ENCODE measurements at regions not wholly inside any gene's neighbourhood (a gene's known extent, or its start where the extent isn't known, plus 50 kb on each side); places are given as distances from the start of the nearest gene placed in this dataset.

DNA sequence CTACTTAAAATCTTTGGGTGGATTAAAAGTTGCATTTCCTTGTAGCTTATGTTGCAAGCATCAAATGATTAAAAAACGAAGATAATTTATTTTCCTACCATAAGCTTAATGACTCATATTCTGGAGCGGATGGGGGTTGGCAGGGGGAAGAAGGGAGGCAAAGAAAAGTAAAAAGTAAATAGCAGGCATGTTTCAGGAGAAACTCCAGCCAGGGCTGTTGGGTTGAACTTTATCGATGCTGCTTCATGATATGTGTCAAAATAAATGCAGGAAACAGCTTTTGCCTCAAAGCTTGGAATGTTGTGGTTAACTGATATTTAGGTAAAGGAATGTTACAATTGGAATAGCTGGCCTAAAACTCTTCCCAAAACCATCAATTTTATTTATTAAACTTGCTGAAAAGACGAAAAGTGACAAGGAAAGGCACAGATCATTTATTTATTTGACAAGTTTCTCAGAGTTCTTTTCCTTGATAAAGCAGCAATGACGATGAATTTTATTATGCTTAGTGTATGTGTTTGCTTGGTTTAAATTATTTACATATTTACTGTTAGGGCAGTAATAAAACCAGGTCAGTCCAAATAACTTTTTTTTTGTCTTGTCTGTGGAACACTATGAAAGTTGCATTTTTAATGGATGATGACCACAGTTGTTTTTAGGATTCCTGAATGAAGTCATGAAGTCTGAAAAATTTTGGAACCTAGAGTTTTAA, 177.9 kb downstream of the PCSK1 start:
- DNase-seq (ENCODE audit: low read depth, low spot score) (no peak), ATAC-seq (no peak), FAIRE-seq (no peak)
- H3K9ac ChIP-seq (ENCODE audit: control insufficient read depth, insufficient read depth, low read length), result no peak overlapping the region
- WGBS (ENCODE audit: insufficient coverage, insufficient replicate concordance, low lambda C conversion rate, missing lambda C conversion rate), result 50% methylated on average over 5 of the region's 5 CpGs
- no peaks in the 10 kb centered on the region for H3K27me3 ChIP-seq (replicated peaks in 1 of 2; ENCODE audit: control insufficient read depth in 2 of 2, insufficient read depth in 2 of 2, low read length in 1 of 2)
- H3K4me1 ChIP-seq (ENCODE audit: control insufficient read depth, insufficient read depth, low read length), result no peaks in the 10 kb centered on the region; the same call in none of the 2 replicates
- SMC1A ChIA-PET (ENCODE audit: uncharacterized antibody, unreplicated experiment), result interaction anchor here (0.9 to 1.2 kb wide), 3 partner anchors 26 to 81 kb away, joined by 3 read pairs; no protein-coding TSS in a partner anchor
- no peaks in the 10 kb centered on the region for H3K36me3 ChIP-seq (ENCODE audit: control insufficient read depth in 2 of 2, insufficient read depth in 2 of 2, low read length in 1 of 2)
- H3K4me3 ChIP-seq, result no peak overlapping the region
- no peak overlapping the region for H3K27ac ChIP-seq (ENCODE audit: control insufficient read depth, insufficient read depth)
- CTCF ChIA-PET, result interaction anchor here (1.4 kb wide), 1 partner anchor 81 kb away, joined by 4 read pairs; no protein-coding TSS in a partner anchor
- H2AFZ ChIP-seq (ENCODE audit: control insufficient read depth, low read depth, low read length), result no peak overlapping the region
- H3K4me2 ChIP-seq (ENCODE audit: control insufficient read depth, insufficient read depth), result no peak overlapping the region
- H3K79me2 ChIP-seq (ENCODE audit: control insufficient read depth, insufficient read depth, low read length), result no peaks in the 10 kb centered on the region
- no peaks in the 10 kb centered on the region for H3K9me3 ChIP-seq (replicated peaks; ENCODE audit: control insufficient read depth, insufficient read depth, low read length)
- H4K20me1 ChIP-seq (ENCODE audit: control insufficient read depth, insufficient read depth), result no peaks in the 10 kb centered on the region
- in situ Hi-C loops (cut with MboI), result no loop called here
- POLR2A ChIA-PET, result no interaction called here
- intact Hi-C loops (cut with micrococcal nuclease; ENCODE audit: unreplicated experiment), result no loop called here
- BruUV-seq (replicated peaks), result no TSS peak
- RAD21 ChIA-PET (ENCODE audit: unreplicated experiment), result interaction anchor here (0.8 kb wide), 1 partner anchor 293 kb away, joined by 3 read pairs; no protein-coding TSS in a partner anchor
- TF ChIP-seq POU2F2 (IDR thresholded peaks at IDR 0.05; ENCODE audit: borderline replicate concordance, low read depth, low read length) (no peak), HDAC2 (IDR thresholded peaks at IDR 0.05) (no peak), DPF2 (IDR thresholded peaks at IDR 0.05) (no peak), IRF4 (IDR thresholded peaks at IDR 0.05; ENCODE audit: low read depth, low read length) (no peak), ZBTB4 (CRISPR knock-in tag; IDR thresholded peaks at IDR 0.05) (no peak), NR2C2 (IDR thresholded peaks at IDR 0.05; ENCODE audit: borderline replicate concordance, control insufficient read depth, insufficient read length, low read depth) (no peak), SIN3A (IDR thresholded peaks at IDR 0.05; ENCODE audit: low read depth, low read length) (no peak), GATAD2B (conservative IDR thresholded peaks at IDR 0.05; ENCODE audit: low read depth) (no peak), TAF1 (IDR thresholded peaks at IDR 0.05; ENCODE audit: borderline replicate concordance, low read depth, low read length) (no peak), E2F4 (IDR thresholded peaks at IDR 0.05; ENCODE audit: low read depth, low read length) (no peak), CHD1 (IDR thresholded peaks at IDR 0.05; ENCODE audit: low read depth, low read length) (no peak), EZH2 (IDR thresholded peaks at IDR 0.05; ENCODE audit: borderline replicate concordance, control insufficient read depth, low read depth, low read length) (no peak), MTA2 (IDR thresholded peaks at IDR 0.05; ENCODE audit: low read depth) (no peak)
- TF ChIP-seq, protein P1, sequence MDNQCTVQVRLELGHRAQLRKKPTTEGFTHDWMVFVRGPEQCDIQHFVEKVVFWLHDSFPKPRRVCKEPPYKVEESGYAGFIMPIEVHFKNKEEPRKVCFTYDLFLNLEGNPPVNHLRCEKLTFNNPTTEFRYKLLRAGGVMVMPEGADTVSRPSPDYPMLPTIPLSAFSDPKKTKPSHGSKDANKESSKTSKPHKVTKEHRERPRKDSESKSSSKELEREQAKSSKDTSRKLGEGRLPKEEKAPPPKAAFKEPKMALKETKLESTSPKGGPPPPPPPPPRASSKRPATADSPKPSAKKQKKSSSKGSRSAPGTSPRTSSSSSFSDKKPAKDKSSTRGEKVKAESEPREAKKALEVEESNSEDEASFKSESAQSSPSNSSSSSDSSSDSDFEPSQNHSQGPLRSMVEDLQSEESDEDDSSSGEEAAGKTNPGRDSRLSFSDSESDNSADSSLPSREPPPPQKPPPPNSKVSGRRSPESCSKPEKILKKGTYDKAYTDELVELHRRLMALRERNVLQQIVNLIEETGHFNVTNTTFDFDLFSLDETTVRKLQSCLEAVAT (IDR thresholded peaks at IDR 0.05), result no peak
- TF ChIP-seq, protein P2, sequence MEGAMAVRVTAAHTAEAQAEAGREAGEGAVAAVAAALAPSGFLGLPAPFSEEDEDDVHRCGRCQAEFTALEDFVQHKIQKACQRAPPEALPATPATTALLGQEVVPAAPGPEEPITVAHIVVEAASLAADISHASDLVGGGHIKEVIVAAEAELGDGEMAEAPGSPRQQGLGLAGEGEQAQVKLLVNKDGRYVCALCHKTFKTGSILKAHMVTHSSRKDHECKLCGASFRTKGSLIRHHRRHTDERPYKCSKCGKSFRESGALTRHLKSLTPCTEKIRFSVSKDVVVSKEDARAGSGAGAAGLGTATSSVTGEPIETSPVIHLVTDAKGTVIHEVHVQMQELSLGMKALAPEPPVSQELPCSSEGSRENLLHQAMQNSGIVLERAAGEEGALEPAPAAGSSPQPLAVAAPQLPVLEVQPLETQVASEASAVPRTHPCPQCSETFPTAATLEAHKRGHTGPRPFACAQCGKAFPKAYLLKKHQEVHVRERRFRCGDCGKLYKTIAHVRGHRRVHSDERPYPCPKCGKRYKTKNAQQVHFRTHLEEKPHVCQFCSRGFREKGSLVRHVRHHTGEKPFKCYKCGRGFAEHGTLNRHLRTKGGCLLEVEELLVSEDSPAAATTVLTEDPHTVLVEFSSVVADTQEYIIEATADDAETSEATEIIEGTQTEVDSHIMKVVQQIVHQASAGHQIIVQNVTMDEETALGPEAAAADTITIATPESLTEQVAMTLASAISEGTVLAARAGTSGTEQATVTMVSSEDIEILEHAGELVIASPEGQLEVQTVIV (IDR thresholded peaks at IDR 0.05; ENCODE audit: borderline replicate concordance, partially characterized antibody), result no peak
